Head of caudate nucleus (tissue), 42 donors: ENCODE measurements at regions not wholly inside any gene's neighbourhood (a gene's known extent, or its start where the extent isn't known, plus 50 kb on each side); places are given as distances from the start of the nearest gene placed in this dataset.
"Not testable (repeated sequence)": the region's sequence is repeated elsewhere in the genome, so short reads cannot be mapped to it uniquely, and the experiment has no call there.

Experiments
- DNase-seq, 42 donors: peaks; one replicate each; pipeline versions ENCODE4 v3.0.0 to v3.0.0-alpha.2; 2020 to 2021; ENCODE audit warnings: mixed read lengths in 7 of 42
- intact Hi-C: fragments of 100-400 bp; cut with DNase I; formaldehyde crosslinking; loops from one replicate; pipeline ENCODE4 v1.15.0; 2022

GRCh38 chr3:182487143-182487542, 306.2 kb upstream of the ATP11B start:
- no peak for DNase-seq
- intact Hi-C loops: no loop called here

GRCh38 chr3:182487611-182488010, 305.7 kb upstream of the ATP11B start:
- intact Hi-C loops: no loop called here
- DNase-seq: no peak

- peak in 19 of 42 donors; percentile 24 to 79 (median 54) for DNase-seq
- intact Hi-C loops: no loop called here
These were observed 302.5 kb upstream of the ATP11B start for GRCh38 chr3:182490596-182491491.

DNA sequence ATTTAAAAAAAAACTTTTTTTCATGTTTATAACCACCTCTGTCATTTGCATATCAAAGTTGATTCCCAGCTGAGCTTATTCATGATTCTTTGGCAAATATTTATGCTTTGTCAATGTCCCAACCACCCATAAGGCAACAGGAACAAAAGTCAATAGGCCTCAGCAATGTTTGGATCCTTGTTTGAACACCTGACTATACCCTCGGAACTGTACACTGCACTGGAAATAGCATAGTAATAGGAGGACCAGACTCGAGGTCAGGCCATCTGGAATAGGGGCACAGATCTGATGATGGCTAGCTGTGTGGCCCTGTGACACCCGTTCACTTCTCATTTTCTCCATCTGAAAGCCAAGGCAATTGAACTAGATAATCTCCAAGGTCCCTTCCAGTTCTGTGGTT, 301.7 kb upstream of the ATP11B start:
- intact Hi-C loops: no loop called here
- DNase-seq: no peak

DNA sequence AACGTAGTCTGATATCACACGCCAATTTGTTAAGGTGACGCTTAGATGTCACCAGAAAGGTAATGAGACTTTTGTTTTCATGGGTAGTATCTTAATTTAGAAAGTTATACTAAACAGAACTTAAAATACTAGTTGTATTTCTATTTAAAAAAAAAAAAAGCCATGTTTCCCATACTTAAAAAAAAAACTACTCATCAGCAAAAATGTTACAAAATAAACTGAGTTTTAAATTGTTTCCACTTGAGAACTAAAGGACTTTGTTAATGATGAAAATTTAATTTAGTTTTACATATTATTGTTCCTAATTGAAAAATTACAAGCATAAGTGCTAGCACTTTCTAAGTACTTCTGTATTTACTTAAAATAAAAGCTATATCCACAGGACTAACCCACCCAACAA, 300.8 kb upstream of the ATP11B start:
- intact Hi-C loops: no loop called here
- DNase-seq: no peak

- DNase-seq: peak in 18 of 42 donors; percentile 4 to 51 (median 18)
- intact Hi-C loops: no loop called here
These were observed 293.0 kb upstream of the ATP11B start for GRCh38 chr3:182500289-182500688.

DNA sequence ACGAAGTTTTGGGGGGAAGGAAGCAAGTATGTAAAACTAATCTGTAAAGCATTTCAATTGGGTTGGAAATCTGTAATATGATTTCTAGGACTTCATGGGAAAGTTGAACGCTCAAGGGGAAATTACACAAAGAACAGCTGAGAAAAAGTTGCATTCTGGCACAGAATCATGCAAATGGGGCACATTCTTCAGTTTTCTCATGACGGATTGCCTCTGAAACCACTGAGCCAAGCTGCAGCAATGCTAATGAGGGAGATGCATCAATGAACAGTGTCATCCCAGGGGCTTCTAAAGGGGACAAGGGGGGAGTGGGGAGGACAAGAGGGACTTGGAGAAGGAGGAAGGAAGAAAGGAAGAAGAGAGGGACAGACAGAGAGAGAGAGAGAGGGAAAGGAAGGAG, 291.4 kb upstream of the ATP11B start:
- DNase-seq: peak in 3 of 42 donors; percentile 12 to 26 (median 20)
- intact Hi-C loops: no loop called here

DNA sequence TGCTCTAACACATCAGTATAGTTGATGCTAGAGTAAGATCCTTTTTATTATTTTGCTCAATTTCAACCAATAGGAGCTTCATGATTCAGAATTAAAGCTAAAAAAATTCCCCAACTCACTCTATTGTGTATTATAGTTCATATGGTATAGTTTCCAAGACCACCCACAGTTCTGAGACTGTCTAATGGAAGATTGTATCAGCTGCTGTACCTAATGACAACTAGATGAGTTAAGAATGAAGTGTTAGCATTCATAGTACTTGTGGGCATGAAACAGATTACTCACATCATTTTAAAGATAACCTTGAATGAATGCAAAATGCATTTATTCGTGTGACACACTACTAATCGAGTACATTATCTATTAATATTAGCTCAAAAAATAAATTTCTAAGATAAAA, 289.9 kb upstream of the ATP11B start:
- DNase-seq: no peak

DNA sequence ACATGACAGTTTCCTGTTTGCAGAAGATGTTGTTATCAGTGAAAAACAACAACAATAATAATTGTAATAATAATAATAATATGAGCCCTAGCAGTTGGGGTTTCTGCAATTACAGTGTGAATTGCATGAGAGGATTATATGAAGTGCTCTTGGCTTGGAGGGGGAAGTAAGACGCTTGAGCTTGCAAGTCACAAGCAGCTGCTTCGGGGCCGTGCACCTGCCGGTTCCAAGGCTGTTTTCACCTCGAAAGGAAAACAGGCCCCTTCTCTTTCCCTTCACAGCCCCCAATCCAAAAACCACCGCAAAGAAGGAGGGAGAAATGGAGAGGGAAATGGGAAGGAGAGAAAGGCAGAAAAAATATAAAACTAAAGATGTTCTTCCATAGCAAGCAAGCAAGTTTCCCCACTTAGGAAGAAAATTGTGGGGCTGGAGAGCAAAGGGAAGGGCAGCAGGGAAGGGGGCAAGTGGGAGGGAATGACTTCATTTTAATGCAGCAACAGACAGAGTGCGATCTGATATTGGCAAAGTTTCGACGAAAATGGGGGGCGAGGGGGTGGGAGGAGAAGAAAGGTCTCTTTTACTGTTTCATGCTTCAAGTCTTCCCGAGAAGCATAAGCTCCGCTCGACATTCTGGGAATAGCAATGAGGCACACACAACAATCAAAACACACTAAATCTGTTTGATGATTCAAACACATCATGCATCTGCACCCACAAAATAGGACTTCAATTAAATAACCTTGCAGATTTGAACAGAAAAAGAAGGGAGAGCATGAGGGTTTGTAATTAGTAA, 284.2 kb upstream of the ATP11B start:
- DNase-seq: peak in 27 of 42 donors; percentile 4 to 68 (median 38)
- intact Hi-C loops: no loop called here

More for the DNA sequence above, 289.9 kb upstream of the ATP11B start:
- intact Hi-C loops: no loop called here

GRCh38 chr3:182509844-182510460, 283.4 kb upstream of the ATP11B start:
- intact Hi-C loops: no loop called here

DNA sequence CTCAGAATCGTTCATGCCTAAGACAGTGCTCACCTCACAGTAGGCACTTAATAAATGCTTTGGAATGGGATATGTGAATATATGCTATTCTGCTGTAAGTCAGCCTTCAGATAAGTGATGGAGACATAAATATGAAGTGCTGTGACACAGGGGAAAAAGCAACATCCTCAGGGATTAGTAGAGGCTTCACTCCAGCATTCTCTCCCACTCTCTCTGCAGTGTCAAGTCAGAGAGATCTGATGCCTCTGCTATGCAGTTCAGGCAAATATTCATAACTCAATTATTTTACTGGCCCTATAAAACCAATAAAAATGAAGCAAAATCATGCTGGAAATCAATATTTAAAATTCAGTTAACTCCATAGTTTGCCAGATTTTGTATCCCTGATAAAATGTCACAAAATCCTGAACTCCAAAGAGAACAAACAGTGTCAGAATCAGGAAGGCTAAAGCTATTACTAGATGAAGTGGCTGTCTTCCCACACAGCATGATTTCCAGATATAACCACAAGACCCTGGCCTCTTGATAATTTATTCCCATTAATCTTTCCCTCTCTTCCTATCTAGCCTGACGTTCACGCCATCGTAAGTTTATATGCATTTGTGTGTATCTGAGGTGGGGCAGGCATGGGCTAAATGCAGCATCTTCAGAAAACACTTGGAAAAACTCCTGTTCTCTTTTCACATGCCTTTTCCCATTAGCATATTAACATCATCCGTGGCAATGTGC, 278.9 kb upstream of the ATP11B start:
- no peak for DNase-seq
- intact Hi-C loops: no loop called here

More at GRCh38 chr3:182509844-182510460, 283.4 kb upstream of the ATP11B start:
- DNase-seq: no peak

- no peak for DNase-seq
- intact Hi-C loops: no loop called here
These were observed 276.5 kb upstream of the ATP11B start for GRCh38 chr3:182516597-182517336.

- no peak for DNase-seq
- intact Hi-C loops: no loop called here
These were observed 273.7 kb upstream of the ATP11B start for GRCh38 chr3:182519569-182519968.

GRCh38 chr3:182521339-182521738, 272.0 kb upstream of the ATP11B start:
- intact Hi-C loops: no loop called here
- no peak for DNase-seq

- intact Hi-C loops, DNase-seq: not testable (repeated sequence)
These were observed 269.9 kb upstream of the ATP11B start for GRCh38 chr3:182523424-182523823.

DNA sequence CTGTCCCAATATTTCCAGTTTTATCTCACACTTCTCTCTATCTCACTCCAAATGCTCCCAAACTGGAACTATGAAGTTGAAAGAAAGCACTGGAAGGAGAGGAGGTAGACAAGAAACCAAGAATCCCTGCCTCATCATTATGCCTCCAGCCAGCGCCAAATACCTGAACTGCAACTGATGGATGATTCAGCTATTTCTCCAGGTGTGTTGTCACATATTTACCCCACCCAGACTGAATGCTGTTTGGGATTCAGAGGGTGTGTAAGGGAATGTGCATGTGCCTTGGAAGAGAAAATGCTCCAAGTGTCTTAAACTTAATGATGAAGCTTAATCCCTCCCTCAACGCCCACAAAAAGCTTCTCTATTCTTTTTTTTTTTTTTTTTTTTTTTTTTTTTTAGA, 269.5 kb upstream of the ATP11B start:
- intact Hi-C loops: no loop called here
- DNase-seq: no peak

GRCh38 chr3:182524711-182525401, 268.4 kb upstream of the ATP11B start:
- no peak for DNase-seq
- intact Hi-C loops: no loop called here
